HCT116 (cell line): ENCODE measurements at regions not wholly inside any gene's neighbourhood (a gene's known extent, or its start where the extent isn't known, plus 50 kb on each side); places are given as distances from the start of the nearest gene placed in this dataset.

Experiments used
- ATAC-seq: fragments of 200-7000 bp; cut with Tn5 transposase; 2 replicates; pipeline ENCODE4 v1.9.1; 2020; ENCODE audit warnings: mild to moderate bottlenecking, moderate library complexity
- BruUV-seq: library from RNA; stranded (reverse); fragments of 400-500 nt; replicated peaks from 2 replicates; lab custom pipeline; 2021; lab: Mats Ljungman, UMichigan
- CTCF ChIA-PET: fragments of 300-600 bp; sonication (Branson Sonifier 250); formaldehyde crosslinking; loops from one replicate; lab custom pipeline; 2021; ENCODE audit warnings: antibody characterized with exemption; lab: Charles Lee
- POLR2A ChIA-PET: fragments of 300-600, 350-600 bp; sonication (Branson Sonifier 250); formaldehyde crosslinking; loops from one replicate; lab custom pipeline; 2021; ENCODE audit warnings: antibody characterized with exemption; lab: Charles Lee
- RAD21 ChIA-PET, 2 experiments: fragments of 300-600 bp; sonication (Branson Sonifier 250); formaldehyde crosslinking; loops; one replicate each; lab custom pipeline; 2023; ENCODE audit warnings: low total read pairs in 2 of 2; ENCODE audit not compliant: uncharacterized antibody in 2 of 2, unreplicated experiment in 2 of 2, low non-redundant PET in 1 of 2; lab: Charles Lee
- DNase-seq: peaks from one replicate; pipeline ENCODE4 v3.0.0-alpha.2; 2010; ENCODE audit warnings: low read depth, low spot score
- H2AFZ ChIP-seq: fragments of 200-600 bp; shearing (Covaris generic), sonication (generic); 2 replicates; pipeline ENCODE4 v1.6.1; 2017; ENCODE audit warnings: low read depth, mixed run types, mixed read lengths, antibody characterized with exemption, low read length; ENCODE audit not compliant: poor library complexity, severe bottlenecking
- H3K27ac ChIP-seq: 2 replicates; pipeline ENCODE4 v1.5.1; 2012; ENCODE audit warnings: low read depth, low read length
- H3K27me3 ChIP-seq: fragments of 200-600 bp; sonication (generic); 2 replicates; pipeline ENCODE4 v1.6.1; 2016; ENCODE audit warnings: mixed run types, low read length, mixed read lengths; ENCODE audit not compliant: insufficient read depth
- H3K36me3 ChIP-seq, 2 experiments: fragments of 200-500 bp in 1 of 2; fragments of 200-600 bp in 1 of 2; sonication (Bioruptor generic) in 1 of 2; sonication (generic) in 1 of 2; 2 replicates each; pipeline versions ENCODE4 v1.5.1 to v1.6.1; 2014 to 2016; ENCODE audit warnings: low read length in 2 of 2, inconsistent platforms in 1 of 2, mixed read lengths in 1 of 2, mixed run types in 1 of 2; ENCODE audit not compliant: insufficient read depth in 2 of 2, control insufficient read depth in 1 of 2
- H3K4me1 ChIP-seq, 2 experiments: fragments of 200-600 bp in 1 of 2; sonication (generic) in 1 of 2; 2 replicates each; pipeline versions ENCODE4 v1.5.1 to v1.6.1; 2012 to 2017; ENCODE audit warnings: low read length in 2 of 2, inconsistent platforms in 1 of 2, mild to moderate bottlenecking in 1 of 2, mixed read lengths in 1 of 2, mixed run types in 1 of 2, moderate library complexity in 1 of 2; ENCODE audit not compliant: insufficient read depth in 2 of 2, control insufficient read depth in 1 of 2
- H3K4me2 ChIP-seq: fragments of 200-600 bp; sonication (generic); 2 replicates; pipeline ENCODE4 v1.6.1; 2017; ENCODE audit warnings: mixed run types, low read length, mixed read lengths
- H3K4me3 ChIP-seq, 2 experiments: fragments of 200-600 bp in 1 of 2; sonication (generic) in 1 of 2; replicated peaks in 1 of 2; 2 replicates each; pipeline ENCODE4 v1.5.1; 2011 to 2016; ENCODE audit warnings: low read length in 2 of 2, control low read depth in 1 of 2, low read depth in 1 of 2, mild to moderate bottlenecking in 1 of 2, mixed read lengths in 1 of 2, mixed run types in 1 of 2
- H3K79me2 ChIP-seq: fragments of 200-600 bp; sonication (generic); 2 replicates; pipeline ENCODE4 v1.6.1; 2017; ENCODE audit warnings: mild to moderate bottlenecking, mixed run types, low read length, moderate library complexity, mixed read lengths; ENCODE audit not compliant: insufficient read depth
- H3K9ac ChIP-seq: fragments of 200-600 bp; sonication (generic); 2 replicates; pipeline ENCODE4 v1.6.1; 2016; ENCODE audit warnings: low read length, mixed read lengths
- H3K9me2 ChIP-seq: fragments of 200-600 bp; sonication (generic), shearing (Covaris generic); 2 replicates; pipeline ENCODE4 v1.6.1; 2017; ENCODE audit warnings: mixed run types, mild to moderate bottlenecking, moderate library complexity; ENCODE audit not compliant: insufficient read depth
- H3K9me3 ChIP-seq, 2 experiments: fragments of 200-500 bp in 1 of 2; fragments of 200-600 bp in 1 of 2; sonication (Bioruptor generic) in 1 of 2; sonication (generic) in 1 of 2; 2 replicates each; pipeline ENCODE4 v1.6.1; 2014 to 2017; ENCODE audit warnings: low read length in 2 of 2, mixed read lengths in 2 of 2, inconsistent platforms in 1 of 2, low read depth in 1 of 2, mild to moderate bottlenecking in 1 of 2, mixed run types in 1 of 2, moderate library complexity in 1 of 2; ENCODE audit not compliant: control insufficient read depth in 1 of 2, insufficient read depth in 1 of 2
- H4K20me1 ChIP-seq: fragments of 200-600 bp; sonication (generic), shearing (Covaris generic); 2 replicates; pipeline ENCODE4 v1.6.1; 2017; ENCODE audit warnings: mixed run types, mild to moderate bottlenecking, moderate library complexity; ENCODE audit not compliant: insufficient read depth
- CTCF ChIP-seq, 3 experiments: fragments of 200-600 bp in 1 of 3; sonication (generic) in 1 of 3; IDR thresholded peaks in 2 of 3; conservative IDR thresholded peaks in 1 of 3; 2 replicates each; pipeline ENCODE4 v1.5.1; 2012 to 2017; ENCODE audit warnings: low read depth in 2 of 3, low read length in 2 of 3, antibody characterized with exemption in 1 of 3, borderline replicate concordance in 1 of 3, control low read depth in 1 of 3, mild to moderate bottlenecking in 1 of 3, mixed read lengths in 1 of 3, mixed run types in 1 of 3, moderate library complexity in 1 of 3; ENCODE audit not compliant: insufficient read depth in 1 of 3
- RAD21 ChIP-seq: IDR thresholded peaks from 2 replicates; pipeline ENCODE4 v1.6.1; 2012; ENCODE audit warnings: low read depth, mild to moderate bottlenecking
- ZFX ChIP-seq: fragments of 450-650 bp; IDR thresholded peaks from 2 replicates; pipeline ENCODE4 v1.6.1; 2017
- intact Hi-C: fragments of 100-400 bp; cut with micrococcal nuclease; formaldehyde crosslinking; loops from 2 replicates; pipeline ENCODE4 v1.10.0; 2022

- ChIA-PET RAD21 (interaction anchor here (0.8 to 1.0 kb wide), 2 partner anchors 304 to 393 kb away, joined by 3 read pairs; no protein-coding TSS in a partner anchor), CTCF (interaction anchor here (0.7 to 2.3 kb wide), 17 partner anchors 13 to 393 kb away, joined by 3 to 16 read pairs (median 4); partner anchors contain the start of gene HLX), POLR2A (no interaction called here)
- DNase-seq (peak; percentile 54), ATAC-seq (peak; percentile 84)
- Histone ChIP-seq H2AFZ (peak overlapping the region; percentile 83), H3K27ac (no peak overlapping the region), H3K36me3 (no peaks in the 10 kb centered on the region), H3K9me2 (no peaks in the 10 kb centered on the region), H3K4me2 (peak overlapping the region; percentile 21; the same call in 1 of the 2 replicates), H3K9me3 (no peaks in the 10 kb centered on the region), H3K4me1 (no peaks in the 10 kb centered on the region), H3K27me3 (no peaks in the 10 kb centered on the region), H3K9ac (no peak overlapping the region), H3K4me3 (no peak overlapping the region), H4K20me1 (no peaks in the 10 kb centered on the region), H3K79me2 (no peaks in the 10 kb centered on the region)
- intact Hi-C loops = loop anchor here (1.0 to 5.0 kb wide), 3 partner anchors 295 to 391 kb away; no protein-coding TSS in a partner anchor
- TF ChIP-seq RAD21 (peak; percentile 73), ZFX (no peak), CTCF (IDR thresholded peaks at IDR 0.05 in 2 of 3, conservative IDR thresholded peaks at IDR 0.05 in 1 of 3; ENCODE audit: borderline replicate concordance in 1 of 3, insufficient read depth in 1 of 3, low read depth in 2 of 3, low read length in 2 of 3) (peak; percentile 63 to 88 (median 83))
- no TSS peak for BruUV-seq
Observed at GRCh38 chr1:221203224-221204054, 324.2 kb downstream of the HLX start.
